ENCODE measurements at regions not wholly inside any gene's neighbourhood (a gene's known extent, or its start where the extent isn't known, plus 50 kb on each side); places are given as distances from the start of the nearest gene placed in this dataset.
"Not testable (repeated sequence)": the region's sequence is repeated elsewhere in the genome, so short reads cannot be mapped to it uniquely, and the experiment has no call there.

DNA sequence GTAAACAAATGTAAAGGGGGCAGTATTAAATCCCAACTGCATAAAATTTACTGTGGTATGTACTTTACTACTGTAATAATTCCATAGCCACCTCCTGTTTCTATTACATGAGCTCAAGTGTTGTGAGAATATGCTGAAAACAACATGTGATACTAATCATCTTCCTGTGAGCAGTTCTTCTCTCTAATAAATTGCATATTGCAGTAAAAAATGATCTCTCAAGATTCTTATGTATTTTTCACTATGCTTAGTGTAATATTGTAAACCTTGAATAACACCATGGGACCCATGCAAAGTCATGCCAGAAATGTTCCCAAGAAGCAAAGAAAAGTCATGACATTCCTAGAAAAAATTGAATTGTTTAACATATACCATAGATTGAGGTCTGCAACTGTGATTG lies 133.0 kb upstream of the ATXN1 start:
- H3K27ac ChIP-seq = no peak overlapping the region
- TF ChIP-seq, protein P1, sequence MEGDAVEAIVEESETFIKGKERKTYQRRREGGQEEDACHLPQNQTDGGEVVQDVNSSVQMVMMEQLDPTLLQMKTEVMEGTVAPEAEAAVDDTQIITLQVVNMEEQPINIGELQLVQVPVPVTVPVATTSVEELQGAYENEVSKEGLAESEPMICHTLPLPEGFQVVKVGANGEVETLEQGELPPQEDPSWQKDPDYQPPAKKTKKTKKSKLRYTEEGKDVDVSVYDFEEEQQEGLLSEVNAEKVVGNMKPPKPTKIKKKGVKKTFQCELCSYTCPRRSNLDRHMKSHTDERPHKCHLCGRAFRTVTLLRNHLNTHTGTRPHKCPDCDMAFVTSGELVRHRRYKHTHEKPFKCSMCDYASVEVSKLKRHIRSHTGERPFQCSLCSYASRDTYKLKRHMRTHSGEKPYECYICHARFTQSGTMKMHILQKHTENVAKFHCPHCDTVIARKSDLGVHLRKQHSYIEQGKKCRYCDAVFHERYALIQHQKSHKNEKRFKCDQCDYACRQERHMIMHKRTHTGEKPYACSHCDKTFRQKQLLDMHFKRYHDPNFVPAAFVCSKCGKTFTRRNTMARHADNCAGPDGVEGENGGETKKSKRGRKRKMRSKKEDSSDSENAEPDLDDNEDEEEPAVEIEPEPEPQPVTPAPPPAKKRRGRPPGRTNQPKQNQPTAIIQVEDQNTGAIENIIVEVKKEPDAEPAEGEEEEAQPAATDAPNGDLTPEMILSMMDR (conservative IDR thresholded peaks at IDR 0.05) = no peak
- no peak for TF ChIP-seq ZFX (IDR thresholded peaks at IDR 0.05)

DNA sequence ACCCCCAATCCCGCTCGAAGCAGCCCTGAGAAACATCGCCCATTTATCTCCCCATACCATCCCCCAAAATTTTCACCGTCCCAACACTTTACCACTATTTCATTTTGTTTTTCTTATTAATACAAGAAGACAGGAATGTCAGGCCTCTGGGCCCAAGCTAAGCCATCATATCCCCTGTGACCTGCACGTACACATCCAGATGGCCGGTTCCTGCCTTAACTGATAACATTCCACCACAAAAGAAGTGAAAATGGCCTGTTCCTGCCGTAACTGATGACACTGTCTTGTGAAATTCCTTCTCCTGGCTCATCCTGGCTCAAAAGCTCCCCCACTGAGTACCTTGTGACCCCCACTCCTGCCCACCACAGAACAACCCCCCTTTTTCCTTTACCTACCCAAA lies 129.8 kb upstream of the ATXN1 start:
- H3K27ac ChIP-seq = not testable (repeated sequence)

DNA sequence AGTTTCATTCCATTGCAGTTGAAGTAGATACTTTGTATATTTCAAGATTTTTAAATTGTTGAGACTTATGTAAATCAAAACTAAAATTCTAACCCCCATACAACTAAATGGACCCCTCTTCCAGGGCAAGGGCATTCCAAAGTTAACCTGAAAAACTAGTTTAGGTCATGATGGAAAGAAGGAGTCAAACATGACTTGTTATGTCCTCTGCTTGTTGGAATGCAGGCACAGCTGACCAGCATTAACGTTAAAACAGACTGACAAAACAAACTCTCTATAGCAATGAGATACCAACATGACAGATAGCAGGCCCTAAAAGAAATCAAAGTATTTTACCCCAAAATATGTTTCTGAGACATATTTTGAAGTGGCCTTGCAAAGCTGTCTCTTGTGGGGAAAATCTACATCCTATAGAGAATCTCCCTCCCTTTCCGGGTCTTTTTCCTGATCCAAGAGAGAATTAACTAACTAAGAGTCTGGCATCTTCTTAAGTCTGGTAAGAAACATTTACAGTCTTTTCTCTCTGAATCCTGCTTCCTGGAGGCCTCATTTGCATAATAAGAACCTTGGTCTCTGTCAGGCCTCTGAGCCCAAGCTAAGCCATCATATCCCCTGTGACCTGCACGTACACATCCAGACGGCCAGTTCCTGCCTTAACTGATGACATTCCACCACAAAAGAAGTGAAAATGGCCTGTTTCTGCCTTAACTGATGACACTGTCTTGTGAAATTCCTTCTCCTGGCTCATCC lies 124.3 kb upstream of the ATXN1 start:
- H3K27ac ChIP-seq = no peak overlapping the region
- TF ChIP-seq, protein P1 (conservative IDR thresholded peaks at IDR 0.05) = no peak
- no peak for TF ChIP-seq ZFX (IDR thresholded peaks at IDR 0.05)

DNA sequence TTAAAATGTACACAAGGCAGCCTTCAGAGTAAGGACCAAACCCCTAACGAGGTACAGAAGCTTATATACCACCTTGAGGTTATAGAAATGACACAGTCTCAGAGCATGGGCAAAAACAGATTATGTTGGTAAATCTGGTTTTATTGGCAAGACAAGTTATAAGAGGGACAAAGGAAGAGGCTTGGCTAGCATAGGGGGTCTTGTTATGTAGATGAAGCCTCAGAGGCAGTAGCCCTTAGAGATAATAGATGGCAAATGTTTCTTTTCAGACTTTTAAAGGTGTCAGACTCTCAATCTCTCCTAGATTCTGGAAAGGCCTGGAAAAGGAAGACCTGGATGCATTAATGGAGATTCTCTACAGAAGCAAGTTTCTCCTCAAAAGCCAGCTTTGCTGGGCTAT lies 123.3 kb upstream of the ATXN1 start:
- TF ChIP-seq ZFX (IDR thresholded peaks at IDR 0.05) = no peak
- TF ChIP-seq, protein P1 (conservative IDR thresholded peaks at IDR 0.05) = no peak
- no peak overlapping the region for H3K27ac ChIP-seq

DNA sequence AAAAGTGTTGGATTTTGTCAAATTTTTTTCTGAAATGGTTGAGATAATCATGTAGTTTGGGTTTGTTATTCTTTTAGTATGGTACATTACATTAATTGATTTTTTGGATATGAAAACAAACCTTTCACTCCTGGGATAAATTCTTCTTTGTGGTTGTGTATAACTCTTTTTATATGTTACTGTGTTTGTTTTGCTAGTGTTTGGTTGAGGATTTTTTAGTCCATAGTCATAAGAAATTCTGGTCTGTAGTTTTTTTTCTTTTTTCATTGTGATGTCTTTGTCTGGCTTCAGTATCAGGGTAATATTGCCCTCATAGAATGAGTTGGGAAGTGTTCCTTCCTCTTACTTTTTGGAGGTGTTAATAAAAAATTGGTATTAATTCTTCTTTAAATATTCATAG lies 122.2 kb upstream of the ATXN1 start:
- no peak for TF ChIP-seq ZFX (IDR thresholded peaks at IDR 0.05)
- TF ChIP-seq, protein P1 (conservative IDR thresholded peaks at IDR 0.05) = no peak

DNA sequence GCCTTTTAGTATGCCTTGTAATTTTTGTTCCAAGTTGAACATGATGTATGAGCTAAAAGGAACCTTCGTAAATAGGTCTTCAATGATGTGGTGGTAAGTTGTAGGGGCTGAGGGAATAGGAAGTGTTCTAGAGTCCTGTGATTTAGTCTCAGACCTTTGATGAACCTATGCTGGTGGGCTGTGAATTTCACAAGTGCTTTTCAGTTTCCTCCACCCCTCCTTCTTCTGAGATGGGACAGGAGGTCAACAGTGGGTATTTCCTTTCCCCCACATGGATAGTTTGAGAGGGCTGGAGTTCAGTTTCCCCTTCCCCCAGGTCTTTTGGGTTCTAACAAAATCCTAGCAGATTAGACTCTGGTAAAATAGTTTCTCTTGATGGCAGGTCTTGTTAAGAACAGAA lies 121.0 kb upstream of the ATXN1 start:
- no peak for TF ChIP-seq ZFX (IDR thresholded peaks at IDR 0.05)
- TF ChIP-seq, protein P1 (conservative IDR thresholded peaks at IDR 0.05) = no peak
- no peak overlapping the region for H3K27ac ChIP-seq

More for the DNA sequence above, 122.2 kb upstream of the ATXN1 start:
- no peak overlapping the region for H3K27ac ChIP-seq

DNA sequence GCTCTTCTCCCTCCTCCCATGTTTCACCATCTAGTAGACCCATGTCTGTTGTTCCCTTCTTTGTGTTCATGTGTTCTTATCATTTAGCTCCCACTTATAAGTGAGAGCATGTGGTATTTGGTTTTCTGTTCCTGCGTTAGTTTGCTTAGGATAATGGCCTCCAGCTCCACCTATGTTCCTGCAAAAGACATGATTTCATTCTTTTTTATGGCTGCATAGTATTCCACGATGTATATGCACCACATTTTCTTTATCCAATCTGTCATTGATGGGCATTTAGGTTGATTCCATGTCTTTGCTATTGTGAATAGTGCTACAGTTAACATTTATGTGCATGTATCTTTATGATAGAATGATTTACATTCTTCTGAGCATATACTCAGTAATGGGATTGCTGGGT lies 115.6 kb upstream of the ATXN1 start:
- not testable (repeated sequence) for H3K27ac ChIP-seq

DNA sequence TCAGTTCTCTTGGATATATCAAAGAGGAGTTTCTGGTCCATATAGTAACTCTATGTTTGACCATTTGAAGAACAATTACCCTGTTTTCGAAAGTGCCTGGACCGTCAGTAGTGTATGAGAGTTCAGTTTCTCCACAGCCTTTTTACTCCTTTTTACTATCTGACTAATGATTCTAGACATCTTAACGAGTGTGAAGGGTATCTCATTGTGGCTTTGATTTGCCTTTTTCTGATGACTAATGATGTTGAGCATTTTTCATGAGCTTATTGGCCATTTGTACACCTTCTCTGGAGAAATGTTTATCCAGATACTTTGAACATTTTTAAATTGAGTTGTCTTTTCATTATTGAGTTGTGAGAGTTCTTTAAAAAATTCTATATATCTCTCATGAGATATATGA lies 114.9 kb upstream of the ATXN1 start:
- TF ChIP-seq ZFX (IDR thresholded peaks at IDR 0.05) = no peak
- TF ChIP-seq, protein P1 (conservative IDR thresholded peaks at IDR 0.05) = no peak
- no peak overlapping the region for H3K27ac ChIP-seq
